ENCODE measurements at regions not wholly inside any gene's neighbourhood (a gene's known extent, or its start where the extent isn't known, plus 50 kb on each side); places are given as distances from the start of the nearest gene placed in this dataset.

DNA sequence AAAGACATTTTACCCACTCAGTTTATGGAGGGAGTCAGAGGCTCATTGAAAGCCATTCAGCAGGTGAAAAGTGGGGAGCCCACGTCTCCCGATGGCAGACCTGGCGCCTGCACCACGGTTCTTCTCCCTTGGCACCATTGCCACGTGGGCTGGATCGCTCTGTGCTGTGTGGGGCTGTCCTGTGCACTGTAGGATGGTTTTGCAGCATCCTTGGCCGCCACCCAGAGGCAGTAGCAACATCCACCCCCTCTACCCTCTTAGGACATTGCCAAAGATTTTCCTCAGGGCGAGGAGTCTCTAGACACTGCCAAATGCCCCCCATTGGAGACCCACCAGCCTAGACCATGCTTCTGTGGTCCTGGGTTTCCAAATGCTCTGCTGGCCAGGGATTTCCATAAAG, 60.2 kb downstream of the SYNE3 start:
- Histone ChIP-seq H3K9me3 (no peaks in the 10 kb centered on the region), H3K4me3 (no peak overlapping the region), H3K36me3 (peaks cover 58% of the 10 kb centered on the region), H3K27ac (no peak overlapping the region), H3K27me3 (ENCODE audit: low read depth) (no peaks in the 10 kb centered on the region), H3K4me1 (peaks cover 22% of the 10 kb centered on the region)
- no peak for DNase-seq
- TF ChIP-seq, protein P1, sequence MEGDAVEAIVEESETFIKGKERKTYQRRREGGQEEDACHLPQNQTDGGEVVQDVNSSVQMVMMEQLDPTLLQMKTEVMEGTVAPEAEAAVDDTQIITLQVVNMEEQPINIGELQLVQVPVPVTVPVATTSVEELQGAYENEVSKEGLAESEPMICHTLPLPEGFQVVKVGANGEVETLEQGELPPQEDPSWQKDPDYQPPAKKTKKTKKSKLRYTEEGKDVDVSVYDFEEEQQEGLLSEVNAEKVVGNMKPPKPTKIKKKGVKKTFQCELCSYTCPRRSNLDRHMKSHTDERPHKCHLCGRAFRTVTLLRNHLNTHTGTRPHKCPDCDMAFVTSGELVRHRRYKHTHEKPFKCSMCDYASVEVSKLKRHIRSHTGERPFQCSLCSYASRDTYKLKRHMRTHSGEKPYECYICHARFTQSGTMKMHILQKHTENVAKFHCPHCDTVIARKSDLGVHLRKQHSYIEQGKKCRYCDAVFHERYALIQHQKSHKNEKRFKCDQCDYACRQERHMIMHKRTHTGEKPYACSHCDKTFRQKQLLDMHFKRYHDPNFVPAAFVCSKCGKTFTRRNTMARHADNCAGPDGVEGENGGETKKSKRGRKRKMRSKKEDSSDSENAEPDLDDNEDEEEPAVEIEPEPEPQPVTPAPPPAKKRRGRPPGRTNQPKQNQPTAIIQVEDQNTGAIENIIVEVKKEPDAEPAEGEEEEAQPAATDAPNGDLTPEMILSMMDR (IDR thresholded peaks at IDR 0.05), result no peak
- ATAC-seq, result no peak
- intact Hi-C loops (cut with DNase I), result no loop called here

DNA sequence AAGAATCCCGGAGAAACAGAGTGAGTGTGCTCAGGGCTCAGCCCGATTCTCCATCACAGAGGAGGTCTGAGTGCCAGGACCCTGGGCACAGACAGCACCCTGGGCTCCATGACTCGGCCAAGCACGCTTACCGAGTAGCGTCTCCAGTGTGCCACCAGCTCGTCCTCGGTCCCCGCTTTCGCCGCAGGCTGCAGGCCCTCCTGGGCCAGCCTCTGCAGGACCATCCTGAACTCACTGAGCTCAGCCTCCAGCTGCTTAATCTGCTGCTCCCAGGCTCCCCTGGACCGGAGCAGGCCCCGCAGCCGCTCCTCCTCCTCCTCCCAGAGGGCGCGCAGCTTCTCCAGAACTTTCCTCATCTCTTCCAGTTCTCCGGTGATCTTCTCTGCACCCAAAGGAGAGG, 61.2 kb downstream of the SYNE3 start:
- peaks cover 12% of the 10 kb centered on the region for H3K4me1 ChIP-seq
- TF ChIP-seq, protein P1 (IDR thresholded peaks at IDR 0.05), result no peak
- no peaks in the 10 kb centered on the region for H3K27me3 ChIP-seq (ENCODE audit: low read depth)
- ATAC-seq (no peak), DNase-seq (no peak)
- no peak overlapping the region for H3K4me3 ChIP-seq
- no peak overlapping the region for H3K27ac ChIP-seq
- no peaks in the 10 kb centered on the region for H3K9me3 ChIP-seq
- intact Hi-C loops (cut with DNase I), result no loop called here
- peaks cover 61% of the 10 kb centered on the region for H3K36me3 ChIP-seq

DNA sequence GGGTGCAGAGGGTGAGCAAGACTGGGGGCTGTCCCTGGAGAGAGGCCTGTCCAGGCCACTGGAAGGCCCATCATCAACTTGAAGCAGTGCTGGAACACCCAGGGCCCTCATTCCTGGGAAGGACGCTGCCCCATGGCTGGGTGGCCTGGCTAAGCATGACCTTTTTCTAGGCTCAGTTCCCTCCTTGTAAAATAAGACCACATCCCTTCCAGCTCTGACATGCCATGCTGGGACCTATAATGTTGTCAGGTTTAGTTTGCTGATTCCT, 62.8 kb downstream of the SYNE3 start:
- Histone ChIP-seq H3K36me3 (peaks cover 77% of the 10 kb centered on the region), H3K9me3 (no peaks in the 10 kb centered on the region), H3K4me1 (peaks cover 6% of the 10 kb centered on the region), H3K27ac (no peak overlapping the region), H3K4me3 (no peak overlapping the region), H3K27me3 (ENCODE audit: low read depth) (no peaks in the 10 kb centered on the region)
- intact Hi-C loops (cut with DNase I), result no loop called here
- TF ChIP-seq, protein P1 (IDR thresholded peaks at IDR 0.05), result no peak
- DNase-seq, result no peak
- ATAC-seq, result no peak

DNA sequence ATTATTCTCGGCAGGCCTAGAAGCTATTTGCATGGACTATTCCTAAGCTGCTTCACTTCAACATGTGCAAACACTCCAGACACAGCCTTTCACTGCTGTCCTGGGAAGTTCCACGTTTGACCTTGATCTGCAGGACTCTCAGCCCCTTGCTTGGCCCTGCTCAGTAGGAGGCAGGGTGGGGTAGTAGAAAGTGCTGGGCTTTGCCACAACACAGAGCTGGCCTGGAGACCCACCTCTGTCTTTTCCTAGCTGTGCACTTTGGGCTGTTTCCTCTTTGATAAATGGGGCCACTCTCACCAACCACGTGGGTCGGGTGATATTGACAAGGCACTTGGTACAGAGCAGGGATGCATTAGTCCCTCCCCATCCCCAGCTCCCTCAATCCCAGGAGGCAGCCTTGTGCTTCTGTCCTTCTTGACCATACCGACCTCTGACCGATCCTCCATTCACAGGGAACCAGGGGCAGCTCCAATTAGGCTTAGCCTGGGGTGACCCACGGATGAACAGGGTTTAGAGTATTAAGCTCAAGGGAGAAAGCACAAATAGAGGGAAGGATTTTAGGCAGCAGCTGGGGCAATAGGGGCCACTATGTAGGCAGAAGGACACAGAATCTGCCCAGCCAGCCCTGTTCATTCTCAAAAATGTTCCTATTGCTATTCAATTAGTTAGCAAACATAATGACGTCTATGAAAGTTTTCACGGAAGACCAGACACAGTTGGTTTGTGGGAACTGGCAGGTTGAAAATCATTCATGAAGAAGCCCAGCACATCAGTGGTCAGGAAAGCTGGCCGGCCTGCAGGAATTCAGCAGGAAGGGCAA, 63.3 kb downstream of the SYNE3 start:
- peaks cover 82% of the 10 kb centered on the region for H3K36me3 ChIP-seq

DNA sequence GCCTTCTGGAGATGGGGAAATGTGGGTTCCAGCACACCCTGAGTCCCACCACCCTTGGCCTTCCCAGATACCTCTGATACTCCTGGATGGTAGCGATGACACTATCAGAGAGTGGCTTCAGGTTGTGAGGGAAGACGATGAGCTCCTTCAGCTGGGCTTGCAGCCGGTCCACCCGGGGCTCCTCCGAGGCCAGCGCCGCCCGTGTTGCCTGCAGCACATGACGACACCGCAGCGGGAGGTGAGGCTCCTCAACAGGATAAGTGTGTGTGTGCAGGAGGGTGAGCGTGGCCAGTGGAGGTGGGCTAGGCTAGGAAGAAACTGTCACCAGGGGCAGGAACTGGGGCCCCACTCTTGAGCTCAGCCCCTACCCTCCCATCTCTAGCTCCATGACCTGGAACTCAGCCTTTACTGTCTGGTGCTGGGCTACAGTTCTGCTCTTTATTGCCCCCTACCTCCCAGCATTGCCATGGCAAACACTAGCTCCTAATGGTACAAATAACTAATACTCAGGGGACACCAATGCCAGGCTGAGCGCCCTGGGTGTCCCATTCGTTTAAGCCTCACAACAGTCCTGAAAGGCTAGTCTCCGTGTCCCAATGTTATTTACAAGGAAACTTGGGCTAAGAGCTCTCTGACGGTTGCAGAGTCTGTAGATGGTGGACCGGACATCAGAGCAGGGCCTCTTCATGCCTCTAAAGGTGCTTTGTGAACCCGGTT, 64.1 kb downstream of the SYNE3 start:
- ATAC-seq, result peak in 1 of 2 donors; percentile 36
- Histone ChIP-seq H3K36me3 (peaks cover 87% of the 10 kb centered on the region), H3K27me3 (ENCODE audit: low read depth) (no peaks in the 10 kb centered on the region), H3K4me1 (no peaks in the 10 kb centered on the region), H3K4me3 (no peak overlapping the region), H3K27ac (no peak overlapping the region), H3K9me3 (no peaks in the 10 kb centered on the region)
- DNase-seq, result no peak
- intact Hi-C loops (cut with DNase I), result no loop called here
- TF ChIP-seq, protein P1 (IDR thresholded peaks at IDR 0.05), result peak; percentile 25

More for the DNA sequence above, 63.3 kb downstream of the SYNE3 start:
- ATAC-seq, result peak in 1 of 2 donors; percentile 51
- no peak for DNase-seq
- no peak overlapping the region for H3K4me3 ChIP-seq
- H3K4me1 ChIP-seq, result peaks cover under 1% of the 10 kb centered on the region
- H3K27me3 ChIP-seq (ENCODE audit: low read depth), result no peaks in the 10 kb centered on the region
- intact Hi-C loops (cut with DNase I), result no loop called here
- no peaks in the 10 kb centered on the region for H3K9me3 ChIP-seq
- H3K27ac ChIP-seq, result no peak overlapping the region
- TF ChIP-seq, protein P1 (IDR thresholded peaks at IDR 0.05), result no peak

Measured in lower lobe of right lung (tissue), 2 donors.